CMK (cell line): ENCODE measurements at regions not wholly inside any gene's neighbourhood (a gene's known extent, or its start where the extent isn't known, plus 50 kb on each side); places are given as distances from the start of the nearest gene placed in this dataset.
"Not testable (repeated sequence)": the region's sequence is repeated elsewhere in the genome, so short reads cannot be mapped to it uniquely, and the experiment has no call there.

Experiments
- DNase-seq: peaks from one replicate; pipeline ENCODE4 v3.0.0-alpha.2; 2010; ENCODE audit warnings: low read depth

DNA sequence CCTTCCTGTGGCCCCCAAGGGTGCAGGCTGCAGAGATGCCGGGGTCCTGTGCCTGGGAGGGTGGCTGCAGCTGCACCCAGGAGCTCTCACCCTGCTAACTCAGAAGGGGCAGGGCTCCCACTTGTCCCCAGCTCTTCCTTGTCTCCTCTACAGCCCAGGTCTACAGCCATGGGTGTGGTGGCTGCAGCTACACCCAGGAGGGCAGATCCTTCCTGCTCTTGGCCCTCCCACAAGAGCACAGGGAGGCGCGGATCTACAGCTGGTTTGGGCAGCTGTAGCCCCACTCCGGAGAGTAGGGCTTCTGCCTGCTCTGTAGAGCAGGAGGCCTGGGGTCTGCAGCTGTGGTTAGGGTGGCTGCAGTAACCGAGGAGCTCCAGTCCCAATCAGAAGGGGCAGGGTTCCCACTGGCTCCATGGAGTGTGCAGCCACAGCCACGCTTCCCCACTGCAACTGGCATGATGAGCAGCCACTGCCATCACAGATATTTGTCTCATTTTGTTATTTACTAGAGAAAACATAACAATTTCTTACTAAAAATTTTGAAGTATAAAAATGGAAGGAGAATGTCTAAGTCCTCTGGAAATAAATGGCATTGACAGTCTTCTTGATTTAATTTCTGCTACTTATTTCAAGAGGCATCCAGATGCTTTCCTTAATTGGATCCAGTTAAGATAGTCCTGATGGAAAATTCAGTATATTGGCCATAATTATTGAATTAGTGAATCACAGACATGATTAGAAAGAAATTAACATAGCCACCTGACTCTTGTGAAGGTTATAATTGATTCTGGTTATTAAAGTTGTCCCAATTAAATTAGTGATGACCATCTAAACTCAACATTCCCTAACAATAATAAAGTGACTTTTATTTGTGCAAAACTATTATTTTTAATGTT is 233.6 kb downstream of the KCNE4 start:
- DNase-seq: no peak

DNA sequence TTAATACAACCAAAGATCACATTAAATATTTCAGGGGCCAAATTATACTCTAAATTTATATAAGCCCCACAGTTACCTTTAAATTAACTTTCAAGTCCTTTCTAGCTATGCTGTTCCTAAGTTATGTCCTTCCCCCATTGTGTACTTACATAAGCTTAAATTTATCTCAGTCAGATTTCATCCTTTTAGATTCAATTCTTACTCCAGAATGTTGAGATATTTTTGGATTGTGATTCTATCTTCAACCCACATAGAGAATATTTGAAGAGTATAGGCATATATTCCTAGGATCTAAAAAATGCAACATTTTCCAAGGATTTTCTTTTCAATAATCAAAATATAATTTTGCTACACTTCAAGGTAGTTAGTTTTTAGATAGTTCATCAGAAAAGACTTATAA is 242.8 kb downstream of the KCNE4 start:
- DNase-seq: no peak

DNA sequence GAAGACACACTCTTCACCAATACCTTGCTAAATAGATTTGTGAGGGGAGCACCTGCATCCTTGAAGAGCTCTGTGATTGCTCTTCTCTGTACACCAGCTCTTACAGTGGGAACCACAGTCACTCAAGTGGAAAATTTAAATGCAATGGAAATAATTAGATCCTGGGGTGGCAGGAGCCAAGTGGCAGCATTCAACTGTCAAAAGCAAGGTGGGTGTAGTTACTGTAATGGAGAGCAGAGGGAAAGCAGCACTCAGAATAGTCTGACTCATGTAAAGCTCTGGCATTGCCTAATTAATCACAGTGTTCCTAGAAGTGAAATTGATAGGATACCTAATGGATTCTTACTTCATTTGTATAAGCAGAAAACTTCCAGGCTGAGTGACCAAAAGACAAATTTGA is 245.8 kb downstream of the KCNE4 start:
- no peak for DNase-seq

DNA sequence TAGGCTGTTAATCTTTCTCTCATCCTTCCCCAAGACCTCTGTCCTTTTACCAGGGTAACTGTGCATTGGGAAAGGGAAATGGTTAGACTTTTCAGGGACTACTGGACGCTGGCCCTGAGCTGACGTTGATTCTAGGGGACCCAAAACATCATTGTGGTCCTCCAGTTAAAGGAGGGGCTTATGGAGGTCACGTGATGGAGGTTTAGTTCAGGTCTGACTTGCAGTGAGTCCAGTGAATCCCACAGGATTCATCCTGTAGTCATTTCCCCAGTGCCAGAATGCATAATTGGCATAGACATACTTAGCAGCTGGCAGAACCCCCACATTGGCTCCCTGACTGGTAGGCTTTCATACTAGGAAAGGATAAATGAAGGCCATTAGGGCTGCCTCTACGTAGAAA is 246.3 kb downstream of the KCNE4 start:
- DNase-seq: not testable (repeated sequence)

DNA sequence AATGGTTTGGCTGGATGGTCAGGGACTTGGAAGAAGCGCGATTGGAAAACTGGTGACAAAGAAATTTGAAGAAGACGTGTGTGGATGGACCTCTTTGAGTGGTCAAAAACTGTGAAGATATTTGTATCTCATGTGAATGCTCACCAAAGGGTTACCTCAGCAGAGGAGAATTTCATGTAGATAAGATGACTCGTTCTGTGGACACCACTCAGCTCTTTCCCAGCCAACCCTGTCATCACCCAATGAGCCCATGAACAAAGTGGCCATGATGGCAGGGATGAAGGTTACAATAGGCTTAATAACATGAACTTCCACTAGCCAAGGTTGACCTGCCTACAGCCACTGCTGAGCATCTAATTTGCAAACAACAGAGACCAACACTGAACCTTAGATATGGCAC is 248.3 kb downstream of the KCNE4 start:
- DNase-seq: no peak

DNA sequence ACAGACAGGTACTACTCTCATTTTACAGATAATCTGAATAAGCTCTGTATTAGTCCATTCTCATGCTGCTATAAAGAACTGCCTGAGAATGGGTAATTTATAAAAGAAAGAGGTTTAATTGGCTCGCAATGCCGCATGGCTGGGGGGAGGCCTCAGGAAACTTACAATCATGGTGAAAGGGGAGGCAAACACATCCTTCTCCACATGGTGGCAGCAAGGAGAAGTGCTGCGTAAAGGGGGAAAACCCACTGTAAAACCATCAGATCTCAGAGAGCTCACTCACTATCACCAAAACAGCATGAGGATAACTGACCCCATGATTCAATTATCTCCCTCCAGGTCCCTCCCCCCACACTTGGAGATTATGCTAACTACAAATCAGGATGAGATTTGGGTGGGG is 254.4 kb downstream of the KCNE4 start:
- DNase-seq: no peak

DNA sequence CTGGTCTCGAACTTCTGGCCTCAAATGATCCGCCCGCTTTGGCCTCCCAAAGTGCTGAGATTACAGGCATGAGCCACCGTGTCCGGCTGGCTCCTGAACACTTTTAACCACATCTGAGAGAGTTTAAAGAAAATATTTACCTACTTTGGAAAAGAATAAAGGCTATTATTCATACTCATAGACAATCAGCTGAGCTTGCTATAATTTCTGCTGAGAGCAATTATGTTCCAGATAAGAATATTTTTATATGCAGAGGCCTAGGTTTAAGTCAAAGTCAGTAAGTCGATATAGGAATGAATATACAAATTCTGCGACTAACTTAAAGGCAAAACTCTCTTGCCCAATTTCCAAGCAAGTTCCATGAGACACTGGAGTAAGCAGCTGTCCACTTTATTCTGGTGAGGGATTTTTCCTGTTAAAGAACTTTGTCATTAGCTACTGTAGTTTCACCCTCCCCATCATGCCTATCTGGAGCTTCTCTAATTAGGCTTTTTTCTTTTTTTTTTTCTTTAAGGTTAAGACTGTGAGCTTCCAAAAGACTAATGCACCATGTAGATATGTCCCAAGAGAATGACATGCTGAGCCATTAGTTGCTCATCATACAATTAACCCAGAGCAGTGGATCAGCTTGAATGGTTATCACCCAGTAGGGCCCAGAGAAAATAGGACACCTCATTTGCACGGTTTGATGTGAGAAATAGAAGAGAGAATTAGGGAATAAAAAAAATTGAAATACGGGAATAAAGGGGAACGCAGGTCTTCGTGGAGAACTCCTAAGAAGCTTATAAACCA is 260.1 kb downstream of the KCNE4 start:
- no peak for DNase-seq

DNA sequence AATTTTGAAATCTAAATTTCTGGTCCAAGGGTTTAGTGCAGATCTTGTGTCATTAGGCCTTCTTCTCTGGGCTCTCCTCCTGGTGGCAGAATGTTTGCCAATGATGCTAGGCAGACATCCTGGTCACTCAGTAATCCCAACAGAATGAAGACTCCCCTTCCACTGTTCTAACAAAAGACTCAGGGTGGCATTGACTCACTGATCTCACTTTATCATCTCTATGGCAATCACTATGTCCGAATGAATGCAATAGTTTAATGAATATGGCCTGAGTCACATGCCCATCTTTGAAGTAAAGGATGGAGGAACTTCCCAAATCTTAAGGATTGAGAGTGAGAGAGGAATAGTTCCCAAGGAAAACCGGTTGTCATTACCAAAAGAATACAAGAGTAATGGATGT is 261.1 kb downstream of the KCNE4 start:
- DNase-seq: no peak

DNA sequence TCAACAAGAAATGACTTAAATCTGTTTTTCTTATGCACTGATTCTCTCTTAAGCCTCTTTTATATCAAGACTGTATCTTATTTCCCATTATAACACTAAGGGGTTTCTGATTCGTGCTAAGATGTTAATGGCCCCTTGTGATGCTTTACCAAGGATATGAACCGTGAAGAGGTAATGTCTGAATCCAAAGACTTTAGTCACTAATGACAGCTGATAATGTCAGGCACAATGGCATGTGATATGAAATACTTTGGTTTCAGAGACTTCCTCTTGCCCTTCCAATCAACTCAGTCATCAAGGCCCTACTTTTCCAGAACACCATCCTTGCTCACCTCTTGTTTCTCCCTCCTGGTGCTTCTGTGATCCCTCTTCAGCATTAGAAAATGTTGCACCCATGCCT is 262.8 kb downstream of the KCNE4 start:
- no peak for DNase-seq

DNA sequence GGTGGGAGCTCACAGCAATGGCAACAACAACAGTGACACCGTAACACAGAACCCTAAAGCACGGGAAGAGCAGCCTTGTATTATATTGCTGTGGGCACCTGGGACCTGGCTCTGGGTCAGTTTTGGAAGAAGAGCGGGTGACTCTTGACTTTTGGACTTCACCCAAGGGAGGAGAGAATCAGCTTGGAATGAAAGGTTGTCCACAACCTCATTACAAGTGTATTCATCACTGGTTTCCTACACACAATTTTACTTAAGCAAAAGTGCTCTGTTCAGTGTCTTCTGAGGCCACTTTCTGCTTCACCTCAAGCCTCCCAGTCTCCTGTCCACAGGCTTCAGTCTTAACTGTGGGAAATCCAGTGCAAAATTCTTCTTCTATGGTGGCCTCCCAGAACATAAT is 263.8 kb downstream of the KCNE4 start:
- DNase-seq: no peak

DNA sequence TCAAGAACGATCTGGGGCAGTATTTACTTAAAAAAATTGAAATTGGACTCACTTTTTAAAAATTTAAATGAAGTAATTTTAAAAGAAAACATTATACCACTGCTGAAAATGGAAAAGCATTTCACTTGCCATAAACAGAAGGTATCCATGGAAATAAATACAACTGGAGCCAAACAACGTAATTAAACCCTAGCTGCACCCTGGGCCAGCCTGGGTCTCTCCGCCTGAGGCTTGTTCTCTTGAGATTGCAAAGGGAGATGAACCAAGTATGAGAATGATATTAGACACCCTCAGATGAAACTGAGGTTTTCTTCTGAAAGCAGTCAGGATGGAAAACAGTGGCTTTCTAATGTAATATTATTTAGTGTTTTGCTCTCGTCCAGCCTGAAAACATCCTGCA is 264.4 kb downstream of the KCNE4 start:
- DNase-seq: no peak

DNA sequence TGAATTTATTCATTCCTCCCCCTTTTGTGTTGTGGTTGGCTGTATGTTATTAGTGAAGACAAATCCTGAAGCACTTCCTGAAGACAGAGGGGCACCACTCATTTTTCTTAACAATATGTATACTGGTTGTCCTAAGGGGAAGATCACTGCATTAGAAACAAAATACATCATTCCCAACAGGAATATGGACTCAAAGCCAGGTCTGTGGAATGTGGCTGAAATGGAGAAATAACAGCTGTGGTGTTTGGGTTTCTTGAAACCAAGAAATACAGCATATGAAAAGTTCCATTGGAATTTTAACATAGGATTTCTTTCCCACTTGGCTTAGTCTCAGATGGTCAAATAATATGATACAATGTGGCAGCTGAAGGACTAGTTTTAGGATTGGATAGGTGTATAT is 267.6 kb downstream of the KCNE4 start:
- no peak for DNase-seq

DNA sequence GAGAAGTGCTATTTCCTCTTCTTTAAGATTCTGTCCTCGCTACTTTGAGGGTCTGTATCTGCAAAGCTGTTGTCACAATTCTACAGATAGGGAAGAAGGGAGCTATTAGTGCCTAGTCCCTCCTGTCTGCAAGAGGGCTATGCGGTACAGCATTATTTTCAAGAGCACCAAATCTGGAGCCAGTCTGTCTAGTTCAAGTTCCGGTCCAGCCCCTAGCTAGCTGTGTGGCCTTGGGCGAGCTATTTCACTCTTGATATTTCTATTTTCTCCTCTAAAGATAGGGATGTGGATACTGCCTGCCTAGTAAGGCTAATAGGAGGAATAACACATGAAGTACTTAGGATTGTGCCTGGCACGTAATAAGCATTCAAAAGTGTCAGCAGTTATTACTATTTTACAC is 272.4 kb downstream of the KCNE4 start:
- no peak for DNase-seq

DNA sequence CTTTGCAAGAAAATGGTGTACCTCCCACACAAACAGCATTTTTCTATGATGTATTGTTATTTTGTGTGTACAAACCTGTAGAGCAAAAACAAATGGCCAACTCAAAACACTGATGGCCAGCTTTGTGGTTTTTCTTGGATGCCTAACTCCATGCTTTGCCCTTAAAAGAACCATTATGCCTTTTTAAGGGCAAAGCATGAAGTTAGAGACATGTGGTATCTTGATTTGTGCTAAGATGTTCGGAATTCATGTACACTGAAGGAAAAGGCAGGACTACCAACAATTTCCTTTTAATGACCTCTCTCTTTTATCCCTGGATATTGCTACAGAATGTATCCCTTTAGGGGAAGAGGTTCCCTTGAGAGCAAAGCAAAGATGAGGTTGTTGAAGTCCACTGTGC is 273.6 kb downstream of the SCG2 start:
- no peak for DNase-seq

DNA sequence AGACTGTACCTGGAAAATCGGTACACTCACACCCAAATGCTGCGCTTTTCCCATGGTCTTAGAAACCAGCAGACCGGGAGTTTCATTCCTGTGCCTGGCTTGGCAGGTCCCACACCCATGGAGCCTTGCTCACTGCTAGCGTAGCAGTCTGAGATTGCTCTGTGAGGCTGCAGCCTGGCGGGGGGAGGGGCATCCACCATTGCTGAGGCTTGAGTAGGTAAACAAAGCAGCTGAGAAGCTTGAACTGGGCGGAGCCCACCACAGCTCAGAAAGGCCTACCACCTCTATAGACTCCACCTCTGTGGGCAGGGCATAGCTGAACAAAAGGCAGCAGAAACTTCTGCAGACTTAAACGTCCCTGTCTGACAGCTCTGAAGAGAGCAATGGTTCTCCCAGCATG is 271.4 kb downstream of the SCG2 start:
- not testable (repeated sequence) for DNase-seq

DNA sequence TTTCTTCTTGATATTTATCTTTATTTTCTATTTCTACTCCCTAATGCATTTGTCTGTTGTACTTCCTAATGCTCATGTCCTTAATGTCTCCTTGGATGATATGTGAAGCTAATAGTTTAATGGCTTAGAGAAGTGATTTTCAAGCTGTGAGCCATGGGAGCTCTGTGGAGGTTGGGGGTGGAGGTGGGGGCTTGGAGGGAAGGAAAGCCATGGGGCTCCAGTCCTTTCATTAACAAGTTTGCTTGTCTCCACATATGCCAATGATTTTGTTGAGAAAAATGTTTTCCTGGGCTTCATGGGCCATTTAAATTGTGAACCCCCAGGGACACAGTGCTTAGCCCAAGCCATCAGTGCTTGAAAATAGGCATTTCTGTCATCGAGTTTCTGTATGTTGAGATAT is 264.1 kb downstream of the SCG2 start:
- no peak for DNase-seq

DNA sequence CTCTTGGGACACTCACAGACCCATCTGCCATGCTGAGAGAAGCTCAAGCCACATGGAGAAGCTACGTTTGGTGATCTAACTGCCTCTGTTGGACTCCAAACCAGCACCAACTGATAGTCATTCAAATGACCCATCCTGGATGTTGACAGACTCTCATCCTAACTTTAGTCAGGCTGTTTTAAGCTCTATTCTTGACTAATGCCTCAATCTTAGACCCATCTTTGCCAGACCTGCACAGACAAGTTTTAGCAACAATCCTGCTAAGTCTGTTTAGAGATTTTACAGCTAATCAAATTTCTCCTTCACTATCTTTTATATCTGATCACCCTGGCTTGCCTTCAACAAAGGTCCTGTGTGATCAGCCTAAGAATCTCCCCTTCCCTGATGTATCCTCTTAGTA is 245.1 kb downstream of the SCG2 start:
- no peak for DNase-seq

DNA sequence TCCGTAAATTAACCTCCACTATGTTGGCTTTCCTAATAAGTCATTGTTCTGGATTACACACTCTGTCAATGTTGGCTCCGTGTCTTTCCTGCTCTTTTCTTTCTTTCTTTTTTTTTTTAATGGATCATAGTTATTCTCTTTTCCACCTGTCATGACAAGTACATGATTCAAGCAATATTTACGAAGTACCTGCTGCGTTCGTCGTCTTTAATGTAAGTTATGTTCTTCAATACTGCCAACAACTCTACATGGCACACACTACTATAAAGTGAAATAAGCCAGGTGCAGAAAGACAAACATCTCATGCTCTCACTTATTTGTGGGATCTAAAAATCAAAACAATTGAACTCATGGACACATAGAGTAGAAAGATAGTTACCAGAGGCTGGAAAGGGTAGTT is 239.1 kb downstream of the SCG2 start:
- DNase-seq: no peak

DNA sequence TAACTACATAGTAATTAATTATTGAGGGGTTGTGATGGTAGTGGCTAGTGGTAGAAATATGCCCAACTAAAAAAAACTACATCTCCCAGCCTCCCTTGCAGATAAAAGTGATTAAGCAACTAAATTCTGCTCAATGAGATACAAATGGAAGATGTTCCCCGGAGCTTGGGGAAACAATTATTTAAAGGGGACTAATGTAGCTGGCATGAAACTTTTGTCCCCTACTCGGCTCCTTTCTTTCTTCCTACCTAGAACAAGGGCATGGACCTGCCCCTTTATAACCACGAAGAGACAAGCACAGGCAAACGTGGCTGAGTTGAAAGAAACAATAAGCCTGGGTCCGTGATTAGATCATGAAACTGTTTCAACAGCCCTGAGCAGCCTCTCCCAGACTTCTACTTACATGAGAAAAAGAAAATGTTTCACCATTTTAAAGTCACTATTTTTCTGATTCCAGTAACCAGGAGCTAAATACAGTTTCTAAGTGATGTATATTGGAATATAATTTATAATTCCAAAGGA is 236.9 kb downstream of the SCG2 start:
- DNase-seq: no peak

DNA sequence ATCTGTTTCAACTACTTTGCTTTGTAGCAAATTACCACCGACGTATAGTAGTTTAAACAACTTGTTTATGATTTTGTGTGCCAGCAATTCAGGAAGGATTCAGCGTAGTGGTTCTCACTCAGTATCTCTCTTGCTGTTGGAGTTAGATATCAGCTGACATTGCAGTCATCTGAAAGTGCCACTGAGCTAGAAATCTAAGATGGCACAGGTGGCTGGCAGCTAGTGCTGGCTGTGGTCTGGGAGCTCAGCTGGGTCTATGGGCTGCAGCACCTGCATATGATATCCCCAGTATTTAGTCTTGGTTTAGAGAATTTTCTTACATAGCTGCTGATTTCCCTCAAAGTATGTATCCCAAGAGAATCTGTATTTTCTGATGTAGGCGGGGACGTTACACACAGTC is 235.6 kb downstream of the SCG2 start:
- no peak for DNase-seq

DNA sequence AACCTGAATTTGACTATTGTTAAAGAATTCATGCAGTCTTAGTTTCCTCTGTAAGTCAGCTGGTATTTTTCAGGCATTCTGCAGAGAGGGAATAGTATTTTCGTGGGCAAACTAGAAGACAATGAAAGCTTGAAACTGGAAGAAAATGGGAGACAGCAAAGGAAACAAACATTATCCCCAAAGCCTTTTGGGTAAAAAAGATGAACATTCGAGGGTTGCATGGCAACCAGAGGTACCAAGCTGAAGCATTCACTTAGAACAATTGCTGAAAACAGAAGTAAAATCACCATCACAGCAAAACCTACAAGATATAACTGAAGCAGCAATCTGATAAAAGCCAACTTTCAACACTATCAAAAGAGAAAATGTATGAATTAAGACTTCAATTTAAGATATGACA is 233.7 kb downstream of the SCG2 start:
- DNase-seq: no peak

DNA sequence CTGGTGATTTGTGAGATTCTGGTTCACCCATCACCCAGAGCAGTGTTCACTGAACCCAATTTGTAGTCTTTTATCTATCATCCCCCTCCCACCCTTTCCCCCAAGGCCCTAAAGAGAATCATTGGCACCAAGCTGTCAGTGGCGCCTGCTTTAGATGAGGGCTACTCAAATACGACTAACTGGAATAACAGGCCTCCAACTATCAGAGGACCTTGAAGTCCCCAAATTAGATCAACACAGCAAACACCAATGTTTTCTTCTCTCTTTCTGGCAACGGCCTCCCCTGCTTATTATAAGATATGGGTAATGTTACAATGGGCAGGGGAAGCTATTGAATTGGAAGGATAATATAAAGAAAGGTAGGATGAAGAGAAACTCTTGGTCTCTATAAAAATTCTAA is 232.3 kb downstream of the SCG2 start:
- no peak for DNase-seq

DNA sequence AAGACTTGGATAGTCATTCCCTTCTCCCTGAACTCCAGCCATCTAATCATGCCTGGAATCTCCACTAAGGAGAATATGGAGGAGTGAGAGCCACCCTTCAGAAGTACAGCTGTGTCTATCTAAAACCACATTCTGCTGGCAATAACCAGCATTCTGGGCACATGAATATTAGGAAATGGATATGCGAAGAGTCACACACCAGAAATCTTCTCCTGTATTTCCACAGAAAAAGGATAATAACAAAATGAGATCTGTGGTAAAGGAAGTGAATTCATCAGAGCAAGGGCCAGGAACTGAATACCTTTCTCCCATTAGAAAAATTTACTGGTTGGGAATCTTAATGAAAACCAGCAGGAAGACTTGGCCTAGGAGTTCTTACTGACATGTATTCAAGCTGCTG is 218.8 kb downstream of the SCG2 start:
- no peak for DNase-seq
